GM18868 (cell line): ENCODE measurements at regions not wholly inside any gene's neighbourhood (a gene's known extent, or its start where the extent isn't known, plus 50 kb on each side); places are given as distances from the start of the nearest gene placed in this dataset.

Experiments used
- ATAC-seq: cut with Tn5 transposase; IDR thresholded peaks from one replicate; pipeline ENCODE4 v1.9.1; 2021; ENCODE audit warnings: mild to moderate bottlenecking, moderate library complexity; ENCODE audit not compliant: unreplicated experiment

- no peak for ATAC-seq
Measured at GRCh38 chr2:146665800-146666199, 1179.0 kb upstream of the ACVR2A start.

- ATAC-seq: no peak
Measured at GRCh38 chr2:146661473-146662096, 1183.2 kb upstream of the ACVR2A start.

- ATAC-seq: no peak
Measured at GRCh38 chr2:146659976-146660375, 1184.9 kb upstream of the ACVR2A start.

- ATAC-seq: no peak
Measured at GRCh38 chr2:146652311-146652710, 1192.5 kb upstream of the ACVR2A start.

- ATAC-seq: no peak
Measured at GRCh38 chr2:146651361-146651760, 1193.5 kb upstream of the ACVR2A start.

- no peak for ATAC-seq
Measured at GRCh38 chr2:146642066-146642465, 1202.8 kb upstream of the ACVR2A start.

- ATAC-seq: no peak
Measured at GRCh38 chr2:146634230-146635097, 1210.4 kb upstream of the ACVR2A start.

- no peak for ATAC-seq
Measured at GRCh38 chr2:146633159-146633558, 1211.7 kb upstream of the ACVR2A start.

GRCh38 chr2:146632707-146633106 is 1212.1 kb upstream of the ACVR2A start:
- no peak for ATAC-seq

- ATAC-seq: no peak
Measured at GRCh38 chr2:146624430-146625160, 1220.2 kb upstream of the ACVR2A start.

- no peak for ATAC-seq
Measured at GRCh38 chr2:146623771-146624170, 1221.1 kb upstream of the ACVR2A start.

- ATAC-seq: no peak
Measured at GRCh38 chr2:146621656-146622055, 1223.2 kb upstream of the ACVR2A start.

GRCh38 chr2:146615778-146616177 is 1229.1 kb upstream of the ACVR2A start:
- ATAC-seq: no peak

- no peak for ATAC-seq
Measured at GRCh38 chr2:146608490-146608889, 1236.3 kb upstream of the ACVR2A start.

GRCh38 chr2:146604521-146604920 is 1240.3 kb upstream of the ACVR2A start:
- no peak for ATAC-seq

- no peak for ATAC-seq
Measured at GRCh38 chr2:146602856-146603255, 1242.0 kb upstream of the ACVR2A start.

GRCh38 chr2:146602383-146602782 is 1242.4 kb upstream of the ACVR2A start:
- ATAC-seq: no peak

- no peak for ATAC-seq
Measured at GRCh38 chr2:146598791-146599190, 1246.0 kb upstream of the ACVR2A start.

- no peak for ATAC-seq
Measured at GRCh38 chr2:146597291-146597690, 1247.5 kb upstream of the ACVR2A start.

GRCh38 chr2:146591908-146592307 is 1252.9 kb upstream of the ACVR2A start:
- no peak for ATAC-seq

GRCh38 chr2:146587291-146587713 is 1257.5 kb upstream of the ACVR2A start:
- ATAC-seq: no peak

- no peak for ATAC-seq
Measured at GRCh38 chr2:146584316-146584715, 1260.5 kb upstream of the ACVR2A start.
